Right lobe of liver (tissue), 4 donors: ENCODE measurements at regions not wholly inside any gene's neighbourhood (a gene's known extent, or its start where the extent isn't known, plus 50 kb on each side); places are given as distances from the start of the nearest gene placed in this dataset.

Source experiments
- POLR2A ChIP-seq: fragments of 450-650 bp; IDR thresholded peaks from one replicate; pipeline ENCODE4 v1.6.1; 2017; ENCODE audit warnings: antibody characterized with exemption, mild to moderate bottlenecking
- TF ChIP-seq, protein P1 (sequence below), 4 donors: fragments of 200-600 bp in 3 of 4; fragments of 450-650 bp in 1 of 4; IDR thresholded peaks; one replicate each; pipeline versions ENCODE4 v1.5.1 to v1.8.0; 2016 to 2022; ENCODE audit warnings: antibody characterized with exemption in 4 of 4, mild to moderate bottlenecking in 2 of 4
- donor health status: DM: no; HTN: no; CAD: no.
- donor health status: DM: no; HTN: no; CAD: no.
- donor health status: DM: no; HTN: yes; CAD: no.

DNA sequence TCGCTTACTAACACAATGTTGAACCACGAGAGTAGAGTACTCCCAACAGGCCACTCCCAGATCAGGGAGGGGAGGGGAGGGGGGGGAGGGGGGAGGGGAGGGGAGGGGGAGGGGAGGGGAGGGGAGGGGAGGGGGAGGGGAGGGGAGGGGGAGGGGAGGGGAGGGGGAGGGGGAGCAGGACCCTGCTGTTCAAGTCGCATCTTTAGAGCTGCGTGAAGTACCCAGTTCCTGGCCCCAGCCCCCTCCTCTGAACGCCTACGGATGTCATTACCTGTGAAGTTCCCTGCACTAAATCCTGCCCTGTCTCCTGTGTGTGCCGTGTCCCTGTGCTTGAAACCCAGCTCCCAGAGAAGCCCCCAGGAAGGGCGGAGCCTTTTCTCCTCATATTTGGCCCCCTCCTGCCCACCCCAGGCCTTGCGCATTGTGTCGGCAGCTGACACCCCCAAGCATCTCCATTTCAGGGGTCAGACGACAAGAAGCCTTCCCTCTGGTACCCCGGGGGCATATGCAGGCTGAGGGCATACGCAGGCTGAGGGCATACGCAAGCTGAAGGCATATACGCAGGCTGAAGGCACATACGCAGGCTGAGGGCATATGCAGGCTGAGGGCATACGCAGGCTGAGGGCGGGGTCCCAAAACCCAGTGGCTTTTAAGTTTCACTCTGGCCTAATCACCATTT is 330.2 kb downstream of the C16orf95 start:
- TF ChIP-seq, protein P1, sequence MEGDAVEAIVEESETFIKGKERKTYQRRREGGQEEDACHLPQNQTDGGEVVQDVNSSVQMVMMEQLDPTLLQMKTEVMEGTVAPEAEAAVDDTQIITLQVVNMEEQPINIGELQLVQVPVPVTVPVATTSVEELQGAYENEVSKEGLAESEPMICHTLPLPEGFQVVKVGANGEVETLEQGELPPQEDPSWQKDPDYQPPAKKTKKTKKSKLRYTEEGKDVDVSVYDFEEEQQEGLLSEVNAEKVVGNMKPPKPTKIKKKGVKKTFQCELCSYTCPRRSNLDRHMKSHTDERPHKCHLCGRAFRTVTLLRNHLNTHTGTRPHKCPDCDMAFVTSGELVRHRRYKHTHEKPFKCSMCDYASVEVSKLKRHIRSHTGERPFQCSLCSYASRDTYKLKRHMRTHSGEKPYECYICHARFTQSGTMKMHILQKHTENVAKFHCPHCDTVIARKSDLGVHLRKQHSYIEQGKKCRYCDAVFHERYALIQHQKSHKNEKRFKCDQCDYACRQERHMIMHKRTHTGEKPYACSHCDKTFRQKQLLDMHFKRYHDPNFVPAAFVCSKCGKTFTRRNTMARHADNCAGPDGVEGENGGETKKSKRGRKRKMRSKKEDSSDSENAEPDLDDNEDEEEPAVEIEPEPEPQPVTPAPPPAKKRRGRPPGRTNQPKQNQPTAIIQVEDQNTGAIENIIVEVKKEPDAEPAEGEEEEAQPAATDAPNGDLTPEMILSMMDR (IDR thresholded peaks at IDR 0.05): no peak
- TF ChIP-seq POLR2A: no peak
